GM21825 (cell line): ENCODE measurements at regions not wholly inside any gene's neighbourhood (a gene's known extent, or its start where the extent isn't known, plus 50 kb on each side); places are given as distances from the start of the nearest gene placed in this dataset.

Experiments
- ATAC-seq: cut with Tn5 transposase; IDR thresholded peaks from one replicate; pipeline ENCODE4 v1.9.1; 2021; ENCODE audit warnings: mild to moderate bottlenecking, moderate library complexity; ENCODE audit not compliant: unreplicated experiment

DNA sequence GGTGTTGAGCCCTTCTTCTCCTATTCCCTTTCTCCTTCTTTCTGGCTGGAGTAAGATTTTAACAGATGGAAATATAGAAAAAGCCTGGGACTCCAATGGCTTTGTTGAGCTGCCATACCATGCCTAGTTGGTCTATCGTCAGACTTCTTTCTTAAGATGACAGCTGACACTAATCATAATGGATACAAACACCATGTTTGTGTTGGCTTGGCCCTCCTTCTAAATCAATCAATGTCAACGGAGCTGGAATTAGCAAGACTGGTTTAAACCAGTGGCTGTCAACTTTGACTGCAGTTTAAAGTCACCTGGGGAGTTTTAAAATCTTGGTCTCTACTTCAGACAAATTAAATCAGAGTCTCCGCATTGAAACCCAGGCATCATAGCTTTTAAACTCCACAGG, 264.5 kb upstream of the PRR16 start:
- no peak for ATAC-seq

DNA sequence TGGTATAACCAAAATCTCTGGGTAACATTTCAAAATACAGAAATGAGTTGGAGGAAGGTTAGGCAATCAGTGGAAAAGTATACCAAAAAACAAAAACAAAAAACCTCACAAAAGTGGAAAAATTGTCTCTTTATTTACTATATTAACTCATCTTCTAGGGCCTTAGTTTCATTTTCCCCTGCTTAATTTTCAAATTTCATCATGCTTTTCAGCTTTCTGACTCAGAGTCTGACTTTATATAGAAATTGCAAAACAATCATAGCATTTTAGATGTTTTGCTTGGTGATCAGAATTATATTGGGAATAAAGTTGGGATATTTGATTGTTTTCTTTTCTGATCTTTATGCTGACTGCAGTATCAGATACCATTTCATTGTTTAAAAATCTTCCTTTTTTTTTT, 257.0 kb upstream of the PRR16 start:
- no peak for ATAC-seq

DNA sequence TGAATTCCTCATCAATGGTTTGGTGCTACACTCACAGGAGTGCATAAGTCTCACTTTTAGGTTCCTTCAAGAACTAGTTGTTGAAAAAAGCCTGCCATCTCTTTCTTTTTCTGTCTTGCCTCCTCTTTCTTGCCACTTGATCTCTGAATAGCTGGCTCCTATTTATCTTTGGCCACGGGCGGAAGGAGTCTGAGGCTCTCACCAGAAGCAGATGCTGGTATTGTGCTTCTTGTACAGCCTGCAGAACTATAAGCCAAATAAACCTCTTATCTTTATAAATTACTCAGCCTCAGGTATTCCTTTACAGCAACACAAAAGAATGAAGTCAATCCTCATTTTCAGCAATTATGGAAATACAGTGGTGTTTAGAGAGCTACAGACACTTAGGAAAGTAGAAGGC, 247.1 kb upstream of the PRR16 start:
- no peak for ATAC-seq

DNA sequence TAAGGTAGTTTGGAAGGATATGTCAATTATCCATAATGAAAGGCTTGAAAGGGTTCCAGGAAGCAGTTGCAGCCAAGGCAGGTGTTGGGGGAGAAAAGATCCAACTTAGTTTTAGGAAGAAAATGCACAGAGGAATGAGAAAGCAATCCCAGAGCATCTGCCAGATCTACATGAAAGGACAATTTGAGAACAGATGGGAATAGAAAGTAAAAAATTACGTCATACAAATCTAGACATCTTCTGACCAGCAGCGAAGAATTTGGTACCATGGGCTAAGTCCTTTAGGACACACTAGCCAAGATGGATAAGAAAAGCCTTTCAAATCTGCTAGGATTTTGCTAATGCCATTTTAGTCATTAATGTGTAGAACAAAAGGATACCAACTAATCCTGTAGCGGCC, 244.1 kb upstream of the PRR16 start:
- ATAC-seq = no peak

DNA sequence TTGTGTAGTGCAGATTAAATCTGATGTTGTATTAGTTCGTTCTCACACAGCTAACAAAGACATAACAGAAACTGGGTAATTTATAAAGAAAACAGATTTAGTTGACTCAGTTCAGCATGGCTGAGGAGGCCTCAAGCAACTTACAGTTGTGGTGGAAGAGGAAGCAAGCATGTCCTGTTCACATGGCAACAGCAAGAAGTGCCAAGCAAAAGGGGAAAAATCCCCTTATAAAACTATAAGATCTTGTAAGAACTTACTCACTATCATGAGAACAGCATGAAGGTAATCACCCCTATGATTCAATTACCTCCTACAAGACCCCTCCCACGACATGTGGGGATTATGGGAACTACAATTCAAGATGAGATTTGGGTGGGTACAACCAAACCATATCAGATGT, 238.6 kb upstream of the PRR16 start:
- ATAC-seq = no peak

DNA sequence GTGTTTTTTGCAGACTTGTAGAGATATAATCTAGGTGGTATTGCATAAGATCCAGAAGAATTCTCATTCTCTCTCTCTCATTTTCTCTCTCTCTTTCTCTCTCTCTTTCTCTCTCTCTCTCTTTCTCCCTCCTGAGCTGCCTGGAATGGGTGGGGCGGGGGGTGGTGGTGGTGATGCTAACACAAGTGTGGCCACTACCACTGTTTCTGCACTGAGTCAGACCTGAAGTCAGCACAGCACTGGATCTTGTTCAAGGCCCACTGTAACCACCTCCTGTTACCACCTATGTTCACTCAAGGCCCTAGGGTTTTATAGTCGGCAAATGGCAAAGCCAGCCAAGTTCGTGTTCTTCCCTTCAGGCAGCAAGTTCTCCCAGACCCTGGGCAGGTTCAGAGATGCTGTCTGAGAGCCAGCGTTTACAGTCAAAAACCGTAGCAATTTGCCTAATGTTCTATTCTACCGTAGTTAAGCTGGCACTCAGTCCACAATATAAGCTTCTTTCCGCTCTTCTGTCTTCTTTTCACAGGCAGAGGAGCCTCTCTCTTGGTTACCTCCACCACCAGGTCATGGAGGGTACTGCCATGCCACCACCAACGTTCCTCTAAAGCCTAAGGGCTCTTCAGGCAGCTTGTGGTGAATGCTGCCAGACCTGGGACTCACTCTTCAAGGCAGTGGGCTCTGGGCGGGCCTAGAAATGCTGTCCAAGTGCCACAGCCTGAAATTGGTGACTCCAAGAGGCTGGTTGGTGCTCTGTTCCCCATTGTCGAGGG, 235.7 kb upstream of the PRR16 start:
- no peak for ATAC-seq

DNA sequence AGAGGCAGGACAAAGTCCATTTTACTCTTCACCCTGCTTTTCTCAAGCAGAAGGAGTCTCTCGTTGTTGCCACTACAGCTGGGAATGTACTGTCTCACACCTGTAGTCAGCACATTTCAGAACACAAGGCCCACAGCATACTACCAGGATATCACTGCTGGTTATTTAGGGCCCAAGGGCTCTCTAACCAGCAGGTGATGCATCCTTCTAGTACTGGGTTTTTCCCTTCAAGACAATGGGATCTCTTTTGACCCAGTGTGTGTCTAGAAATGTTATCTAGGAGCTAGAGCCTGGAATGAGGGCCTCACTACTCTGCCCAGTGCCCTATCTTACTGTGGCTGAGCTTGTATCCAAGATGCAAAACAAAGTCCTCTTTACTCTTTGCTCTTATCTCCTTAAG, 235.1 kb upstream of the PRR16 start:
- no peak for ATAC-seq

DNA sequence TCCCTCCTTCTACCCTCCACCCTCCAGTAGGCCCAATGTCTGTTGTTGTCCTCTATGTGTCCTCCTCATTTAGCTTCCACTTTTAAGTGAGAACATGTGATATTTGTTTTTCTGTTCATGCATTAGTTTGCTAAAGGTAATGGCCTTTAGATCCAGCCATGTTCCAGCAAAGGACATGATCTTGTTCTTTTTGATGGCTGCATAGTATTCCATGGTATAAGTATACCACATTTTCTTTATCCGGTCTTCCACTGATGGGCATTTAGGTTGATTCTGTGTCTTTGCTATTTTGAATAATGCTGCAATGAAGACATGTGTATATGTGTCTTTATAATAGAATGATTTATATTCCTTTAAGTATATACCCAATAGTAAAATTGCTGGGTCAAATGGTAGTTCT, 232.5 kb upstream of the PRR16 start:
- ATAC-seq = no peak

DNA sequence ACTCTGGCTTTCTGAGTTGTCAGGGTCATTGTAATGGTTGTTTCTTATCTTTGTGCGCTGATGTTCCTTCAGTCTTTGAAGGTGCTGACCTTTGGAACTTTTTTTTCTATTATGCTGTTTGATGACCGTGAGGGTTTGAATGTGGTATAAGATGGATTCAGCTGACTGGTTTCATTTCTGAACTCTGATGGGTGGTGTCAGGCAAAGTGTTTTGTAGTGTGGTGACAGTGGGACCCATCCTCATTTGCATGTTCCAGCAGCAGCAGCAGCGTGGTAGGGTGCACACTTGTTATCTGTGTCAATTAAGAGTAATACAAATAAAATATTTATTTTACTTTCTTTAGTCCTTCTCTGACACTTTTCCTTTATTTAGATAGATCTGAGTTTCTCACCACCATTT, 227.7 kb upstream of the PRR16 start:
- no peak for ATAC-seq

DNA sequence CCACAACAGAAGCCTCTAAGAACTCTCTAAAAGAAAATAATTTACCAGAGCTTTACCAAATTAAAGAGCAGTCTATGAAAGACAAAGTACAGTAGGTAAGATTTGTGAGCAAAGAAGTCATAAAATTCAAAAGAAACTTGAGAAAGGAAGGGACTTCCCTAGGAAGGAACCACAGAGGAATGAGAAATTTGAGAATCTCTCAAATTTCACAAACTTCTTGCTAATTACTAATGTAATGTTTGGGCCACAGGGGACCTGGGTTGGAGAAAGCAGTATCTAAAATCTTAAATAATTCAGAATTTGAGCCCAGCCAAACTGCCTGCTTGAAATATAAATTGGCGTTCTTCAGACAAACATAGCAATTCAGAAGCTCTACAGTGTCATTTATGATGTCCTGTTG, 225.0 kb upstream of the PRR16 start:
- no peak for ATAC-seq

DNA sequence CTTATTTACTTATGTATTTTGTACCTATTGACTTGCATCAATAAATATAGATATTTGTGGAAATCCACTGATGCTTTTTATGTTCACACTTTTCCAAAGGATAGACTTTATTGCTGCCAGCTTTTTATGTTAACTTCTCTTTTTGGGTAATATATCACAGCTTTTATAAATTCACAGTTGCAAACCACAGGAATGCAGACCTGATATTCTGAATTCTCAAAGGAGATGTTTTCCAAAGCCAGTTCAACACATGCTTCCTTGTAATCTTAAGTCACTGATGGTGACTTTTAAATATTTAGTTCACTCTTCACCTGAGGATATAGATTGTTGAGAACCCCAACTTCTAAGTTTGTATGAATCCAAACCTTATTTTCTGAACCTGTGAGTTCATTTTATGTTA, 223.4 kb upstream of the PRR16 start:
- no peak for ATAC-seq

DNA sequence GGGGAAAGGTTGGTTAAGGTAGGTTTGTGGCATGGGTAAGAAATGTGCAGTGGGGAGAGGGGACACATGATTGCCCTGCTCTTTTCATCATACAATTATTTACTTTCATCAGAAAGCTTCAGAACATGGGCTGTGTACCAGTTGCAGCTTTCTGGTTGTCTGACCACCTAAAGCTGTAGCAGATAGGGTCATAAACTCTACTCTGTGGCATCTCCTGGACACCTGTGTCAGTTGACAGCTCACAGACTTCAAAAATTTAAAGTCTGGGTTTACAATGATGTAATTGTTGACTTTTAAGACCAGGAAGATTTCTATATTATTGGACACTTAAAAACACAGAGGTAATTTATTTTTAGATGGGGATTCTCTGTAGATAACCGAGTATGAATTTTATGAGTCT, 222.7 kb upstream of the PRR16 start:
- no peak for ATAC-seq

DNA sequence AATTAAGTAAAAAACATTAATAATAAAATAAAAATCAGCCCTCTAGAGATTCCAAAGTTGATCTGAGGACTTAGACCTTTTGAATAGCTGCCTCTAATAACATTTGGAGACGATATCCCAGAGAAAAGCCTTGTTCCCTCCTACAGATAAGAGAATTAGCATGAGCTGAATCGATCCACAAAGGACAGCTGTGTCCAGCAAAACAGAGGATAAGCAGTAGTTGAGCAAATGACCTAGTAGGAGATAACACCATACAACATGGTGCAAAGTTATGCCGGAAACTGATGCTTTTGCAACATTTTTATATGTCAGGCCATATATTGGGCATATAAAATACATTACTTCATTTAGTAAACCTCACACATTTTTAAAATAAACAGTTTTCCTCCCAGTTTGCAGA, 212.2 kb upstream of the PRR16 start:
- ATAC-seq = no peak

DNA sequence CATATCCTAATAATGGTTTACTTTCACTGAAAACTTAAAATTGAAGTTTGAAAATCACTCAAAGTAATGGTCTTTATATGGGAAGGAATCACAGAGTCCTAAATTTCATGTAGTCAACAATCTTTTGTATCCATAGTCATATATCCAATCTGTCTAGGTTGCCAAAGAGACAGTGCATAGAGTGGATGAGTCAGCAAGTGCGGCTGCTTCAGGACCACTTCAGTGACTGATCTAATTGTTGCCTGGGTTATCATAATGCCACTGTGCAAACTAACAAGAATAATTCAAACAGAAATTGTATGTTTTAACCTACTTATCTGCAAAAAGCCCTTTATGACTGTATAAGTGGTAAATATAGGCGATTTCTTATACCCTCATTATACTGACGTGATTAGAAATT, 211.3 kb upstream of the PRR16 start:
- ATAC-seq = no peak

DNA sequence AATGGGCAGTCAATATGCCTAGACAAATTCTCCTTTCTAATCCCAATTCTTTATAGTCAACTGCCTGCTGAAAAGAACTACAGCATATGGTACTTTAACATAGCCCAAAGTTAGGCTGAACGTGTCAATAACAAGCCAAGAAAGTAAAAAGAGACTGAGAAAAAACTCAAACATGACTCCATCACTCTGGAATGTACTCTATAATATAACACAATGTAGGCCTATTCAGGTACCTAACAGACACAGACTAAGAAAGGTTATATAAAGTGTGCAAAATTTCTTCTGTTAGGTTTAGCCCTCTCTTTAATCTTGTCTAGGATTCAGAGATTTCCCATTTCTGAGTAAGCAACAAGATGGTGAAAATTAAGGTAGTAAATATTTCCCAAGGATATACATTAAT, 209.7 kb upstream of the PRR16 start:
- ATAC-seq = no peak

DNA sequence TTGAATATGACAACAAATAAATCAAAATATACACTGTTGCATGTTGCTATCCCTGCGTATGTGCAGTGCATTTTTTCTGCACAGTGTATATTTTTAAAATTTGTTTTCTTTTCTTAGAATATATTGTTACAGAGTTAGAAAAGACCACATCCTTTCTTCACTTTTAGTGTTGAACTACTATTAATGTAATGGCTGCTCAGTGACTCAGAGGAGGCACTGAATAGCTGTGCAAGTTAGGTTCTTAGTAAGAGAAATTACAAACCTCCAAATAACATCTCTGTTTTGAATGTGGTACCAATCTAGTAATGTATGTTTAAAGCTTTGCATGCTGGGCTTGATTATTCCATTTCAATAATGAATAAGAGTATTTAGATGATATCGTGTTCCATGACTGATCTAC, 208.9 kb upstream of the PRR16 start:
- ATAC-seq = no peak

DNA sequence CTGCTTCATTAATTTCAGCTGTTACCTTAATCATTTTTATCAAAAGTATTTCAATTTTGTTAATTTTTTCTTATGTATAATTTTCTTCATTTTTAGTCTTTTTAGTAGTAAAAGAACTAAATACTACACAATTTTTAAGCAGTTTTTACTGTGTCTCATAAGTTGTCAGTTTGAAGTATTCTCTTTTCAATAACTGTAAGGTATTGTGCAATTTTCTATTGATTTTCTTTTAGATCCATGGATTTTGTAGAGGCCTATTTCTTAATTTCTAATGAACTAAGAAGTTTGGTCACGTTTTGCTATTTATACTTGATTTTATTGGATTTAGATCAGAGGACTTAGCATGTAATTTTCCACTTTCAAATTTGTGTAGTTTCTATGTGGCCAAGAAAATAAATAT, 207.7 kb upstream of the PRR16 start:
- no peak for ATAC-seq

DNA sequence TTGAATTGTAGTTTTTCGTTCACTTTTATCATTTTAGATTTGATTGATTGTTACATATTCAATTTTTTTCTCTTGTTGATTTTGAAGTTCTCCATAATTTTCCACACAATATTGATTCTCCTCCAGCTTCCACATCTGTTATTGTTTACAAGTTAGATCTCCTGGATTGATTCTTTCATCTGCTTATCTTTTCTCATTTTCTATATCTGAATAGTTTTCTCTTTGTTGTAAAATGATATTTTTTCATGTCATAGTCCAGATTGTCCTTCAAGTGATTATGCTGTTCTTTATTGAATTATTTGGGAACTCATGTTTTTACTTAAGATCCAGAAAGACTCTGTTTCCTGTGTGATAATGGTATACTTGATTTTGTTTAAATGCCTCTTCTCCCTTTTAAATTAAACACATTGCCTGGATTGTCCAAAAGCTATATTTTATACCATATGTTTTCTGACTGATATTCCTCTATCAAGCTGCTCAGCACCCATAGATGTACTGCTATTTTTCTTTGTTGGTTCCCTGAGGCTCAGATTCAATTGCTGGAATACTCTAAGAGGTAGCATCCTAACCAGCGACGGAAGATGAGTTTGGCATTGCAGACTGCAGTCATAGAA, 206.6 kb upstream of the PRR16 start:
- no peak for ATAC-seq

DNA sequence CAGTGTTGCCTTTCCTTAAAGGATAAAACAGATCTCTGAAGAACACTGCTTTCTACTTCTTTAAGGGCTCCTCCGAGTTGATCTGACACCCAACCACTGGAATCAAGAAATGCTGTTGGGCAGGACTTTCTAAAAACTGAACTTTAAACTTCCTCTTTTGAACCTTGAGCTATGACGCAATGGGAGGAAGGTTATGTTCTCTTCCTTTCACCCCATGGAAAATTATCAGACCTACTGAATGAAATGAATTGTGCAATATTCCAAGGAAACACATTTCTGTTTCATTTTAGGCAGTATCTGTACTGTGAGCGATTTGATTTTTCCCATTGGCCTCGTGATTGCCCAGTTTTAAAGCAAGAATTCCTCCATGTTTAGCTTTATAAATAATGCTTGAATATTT, 206.0 kb upstream of the PRR16 start:
- ATAC-seq = no peak

DNA sequence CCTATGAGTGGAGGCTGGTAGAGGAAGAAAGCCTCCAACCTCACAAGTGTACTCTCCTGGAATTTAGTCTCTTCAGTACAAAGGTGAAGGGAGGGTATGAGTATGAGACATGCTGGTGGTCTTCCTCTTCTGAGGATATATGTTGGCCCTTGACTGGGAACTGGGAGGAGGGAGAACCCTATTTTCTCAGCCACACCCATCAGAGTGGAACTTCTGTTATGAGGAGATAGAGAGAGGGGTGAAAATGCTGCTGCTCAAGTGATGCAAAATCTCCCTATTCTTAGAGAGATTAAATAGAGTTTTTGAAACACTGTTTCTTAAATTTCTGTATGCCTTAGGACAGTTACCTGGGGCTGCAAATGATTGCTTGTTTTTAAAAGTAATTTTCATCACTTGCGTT, 203.4 kb upstream of the PRR16 start:
- no peak for ATAC-seq

DNA sequence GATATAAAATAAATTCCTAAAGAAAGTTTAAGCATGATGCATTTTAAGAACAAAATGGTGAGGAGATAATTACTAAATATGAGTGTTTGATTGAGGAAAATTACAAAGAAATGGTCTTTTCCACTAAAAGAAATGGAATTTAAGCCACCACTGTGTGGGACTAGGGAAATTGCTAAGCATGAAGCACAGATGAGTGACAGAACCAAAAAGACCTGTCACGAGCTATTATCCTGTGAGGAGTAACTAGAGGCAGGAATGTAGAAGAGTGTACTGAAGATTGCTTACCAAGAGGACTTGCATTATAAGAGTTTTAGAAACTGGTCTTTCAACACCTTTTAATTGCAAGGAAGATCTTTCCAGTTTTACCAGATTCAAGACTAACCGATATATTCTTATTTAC, 193.6 kb upstream of the PRR16 start:
- ATAC-seq = no peak

DNA sequence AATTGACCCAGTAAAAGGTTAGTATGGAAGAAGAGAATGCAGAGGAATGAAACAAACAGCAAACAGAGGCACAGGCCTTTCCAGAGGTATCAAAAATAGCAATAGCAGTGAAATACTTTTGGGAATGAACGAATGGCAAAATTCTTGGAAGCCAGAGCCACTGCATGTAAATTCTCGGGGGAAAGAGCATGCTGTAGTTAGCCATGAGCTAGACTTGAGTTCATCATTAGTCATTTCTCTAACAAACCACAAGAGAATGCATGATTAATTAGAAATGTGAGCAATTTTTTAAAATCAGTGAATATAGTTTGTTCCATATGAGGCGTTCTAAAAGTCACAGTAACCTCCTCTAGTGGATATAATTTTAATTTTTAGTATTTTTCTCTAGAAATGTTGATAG, 170.3 kb upstream of the PRR16 start:
- no peak for ATAC-seq

DNA sequence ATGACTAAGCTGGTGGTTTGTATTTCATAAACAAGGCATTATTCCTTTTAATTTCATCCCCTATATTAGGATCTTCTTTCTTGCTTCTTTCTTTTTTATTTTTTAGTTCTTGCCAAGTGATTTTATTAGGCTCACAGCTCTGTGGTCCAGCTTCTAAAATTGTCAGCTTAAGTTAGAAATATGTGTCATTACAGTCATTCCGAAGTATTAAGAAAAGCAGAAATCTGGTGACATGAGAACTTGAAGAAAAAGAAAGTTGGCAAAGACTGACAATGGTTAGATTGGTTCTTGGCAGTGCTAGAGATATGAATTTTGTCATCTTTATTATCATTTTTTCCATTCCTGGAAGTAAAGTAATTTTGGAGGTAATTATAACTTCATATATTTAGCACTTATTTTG, 166.5 kb upstream of the PRR16 start:
- ATAC-seq = no peak
